Immature natural killer cell (primary cell): ENCODE measurements at regions not wholly inside any gene's neighbourhood (a gene's known extent, or its start where the extent isn't known, plus 50 kb on each side); places are given as distances from the start of the nearest gene placed in this dataset.

Experiments
- DNase-seq, 3 donors: peaks; one replicate each; pipeline ENCODE4 v3.0.0; 2022; ENCODE audit warnings: mixed read lengths in 1 of 3
- H3K27ac Mint-ChIP-seq, 6 donors: one replicate each; pipeline ENCODE4 v1.8.0; 2020; ENCODE audit warnings: mixed read lengths in 6 of 6, mild to moderate bottlenecking in 5 of 6, inconsistent platforms in 4 of 6, moderate library complexity in 3 of 6
- H3K27me3 Mint-ChIP-seq, 3 donors: one replicate each; pipeline ENCODE4 v1.8.0; 2020 to 2021; ENCODE audit warnings: low read depth in 3 of 3, mild to moderate bottlenecking in 3 of 3, mixed read lengths in 3 of 3, moderate library complexity in 3 of 3, inconsistent platforms in 1 of 3
- H3K36me3 Mint-ChIP-seq, 3 donors: one replicate each; pipeline ENCODE4 v1.8.0; 2020; ENCODE audit warnings: mixed read lengths in 3 of 3, inconsistent platforms in 2 of 3, mild to moderate bottlenecking in 2 of 3
- H3K4me1 Mint-ChIP-seq, 2 donors: one replicate each; pipeline ENCODE4 v1.8.0; 2020; ENCODE audit warnings: inconsistent platforms in 2 of 2, mild to moderate bottlenecking in 2 of 2, mixed read lengths in 2 of 2, moderate library complexity in 1 of 2
- H3K4me3 Mint-ChIP-seq, 5 donors: one replicate each; pipeline ENCODE4 v1.8.0; 2020; ENCODE audit warnings: mild to moderate bottlenecking in 5 of 5, mixed read lengths in 5 of 5, inconsistent platforms in 3 of 5, moderate library complexity in 3 of 5
- H3K9me3 Mint-ChIP-seq, 6 donors: one replicate each; pipeline ENCODE4 v1.8.0; 2020; ENCODE audit warnings: mild to moderate bottlenecking in 6 of 6, mixed read lengths in 6 of 6, inconsistent platforms in 4 of 6, moderate library complexity in 3 of 6

DNA sequence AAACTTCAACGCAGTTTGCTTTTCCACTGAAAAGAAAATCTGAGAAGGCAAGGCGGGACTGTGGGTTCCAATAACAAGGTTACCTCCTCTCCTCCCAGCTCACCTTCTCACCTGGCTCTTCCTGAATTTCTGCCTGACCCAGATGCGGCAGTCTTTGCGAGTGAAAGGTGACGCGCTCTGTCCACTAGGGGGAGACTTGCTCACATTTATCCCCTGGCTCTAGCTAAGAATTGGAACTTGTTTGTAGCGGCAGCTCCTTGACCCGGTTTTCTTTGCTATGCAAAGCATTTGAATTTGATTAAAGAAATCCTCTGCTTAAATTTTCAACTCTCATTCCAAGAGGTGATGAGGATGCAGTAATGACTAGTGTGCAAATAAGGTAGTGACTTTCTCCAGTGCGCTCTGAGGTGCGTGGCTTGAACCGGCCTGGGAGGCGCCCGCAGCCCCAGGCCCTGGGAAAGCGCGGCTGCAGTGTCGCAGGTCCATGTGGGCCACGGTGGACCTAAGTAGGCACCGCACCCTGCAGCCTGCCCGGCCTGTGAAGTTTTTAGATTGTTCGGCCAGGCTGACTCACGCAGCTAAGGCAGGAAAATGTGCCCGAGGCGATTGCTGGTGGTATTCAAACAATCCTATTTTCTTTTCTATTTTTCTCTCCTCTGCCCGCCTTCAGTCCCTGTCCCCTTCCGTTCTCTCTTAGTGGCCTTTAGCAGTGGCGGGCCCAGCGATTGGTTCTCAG lies 336.9 kb upstream of the NPSR1 start:
- H3K4me3 Mint-ChIP-seq, result peak overlapping the region in 3 of 5 donors; percentile 19 to 53 (median 51)
- H3K4me1 Mint-ChIP-seq, result peaks cover 5 to 6% of the 10 kb centered on the region in 2 donors
- H3K27ac Mint-ChIP-seq, result no peak overlapping the region
- peak; percentile 2 to 25 (median 12) for DNase-seq
- H3K27me3 Mint-ChIP-seq, result peaks cover 0 to 8% (median 4%) of the 10 kb centered on the region in 3 donors
- peaks cover 0 to 4% (median 0%) of the 10 kb centered on the region in 6 donors for H3K9me3 Mint-ChIP-seq
- H3K36me3 Mint-ChIP-seq, result no peaks in the 10 kb centered on the region

DNA sequence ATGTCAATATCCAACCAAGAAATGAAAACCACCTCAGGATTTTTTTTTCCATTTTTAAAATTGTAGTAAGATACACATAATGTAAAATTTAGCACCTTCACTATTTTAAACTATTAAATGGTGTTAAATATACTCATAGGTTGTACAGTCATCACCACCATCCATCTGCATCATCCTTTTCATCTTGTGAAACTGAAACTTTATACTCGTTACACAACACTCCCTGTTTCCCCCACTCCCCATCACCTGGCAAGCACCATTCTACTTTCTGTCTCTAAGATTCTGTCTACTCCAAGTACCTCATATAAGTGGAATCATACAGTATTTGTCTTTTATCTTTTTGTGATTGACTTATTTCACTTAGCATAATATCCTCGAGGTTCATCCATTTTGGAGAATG lies 335.2 kb upstream of the NPSR1 start:
- Mint-ChIP-seq H3K4me1 (peaks cover 5 to 6% of the 10 kb centered on the region in 2 donors), H3K27me3 (peaks cover 0 to 10% (median 4%) of the 10 kb centered on the region in 3 donors), H3K4me3 (no peak overlapping the region), H3K27ac (no peak overlapping the region), H3K36me3 (no peaks in the 10 kb centered on the region), H3K9me3 (peaks cover 0 to 7% (median under 1%) of the 10 kb centered on the region in 6 donors)
- no peak for DNase-seq

DNA sequence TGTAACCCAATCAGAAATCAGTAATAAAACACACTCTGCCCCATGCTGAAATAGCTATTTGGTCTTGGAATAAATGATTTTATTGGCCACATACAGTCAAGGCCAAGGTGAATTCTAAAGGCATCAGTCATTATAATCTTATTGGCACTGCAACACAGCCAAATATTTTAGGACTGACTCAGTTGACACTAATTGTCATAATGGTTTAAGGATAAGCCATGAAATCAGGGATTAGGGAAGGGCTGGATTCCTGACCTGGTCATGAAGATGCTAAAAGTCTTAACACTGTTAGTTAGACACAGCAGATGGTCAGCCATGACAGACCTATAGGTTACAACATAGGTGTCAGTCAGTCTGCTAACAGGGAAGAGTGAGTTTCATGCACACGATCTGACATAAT lies 330.3 kb upstream of the NPSR1 start:
- Mint-ChIP-seq H3K9me3 (peaks cover 0 to 7% (median 0%) of the 10 kb centered on the region in 6 donors), H3K4me1 (no peaks in the 10 kb centered on the region), H3K36me3 (no peaks in the 10 kb centered on the region), H3K4me3 (no peak overlapping the region), H3K27me3 (peaks cover 0 to 9% (median 1%) of the 10 kb centered on the region in 3 donors), H3K27ac (no peak overlapping the region)
- no peak for DNase-seq

DNA sequence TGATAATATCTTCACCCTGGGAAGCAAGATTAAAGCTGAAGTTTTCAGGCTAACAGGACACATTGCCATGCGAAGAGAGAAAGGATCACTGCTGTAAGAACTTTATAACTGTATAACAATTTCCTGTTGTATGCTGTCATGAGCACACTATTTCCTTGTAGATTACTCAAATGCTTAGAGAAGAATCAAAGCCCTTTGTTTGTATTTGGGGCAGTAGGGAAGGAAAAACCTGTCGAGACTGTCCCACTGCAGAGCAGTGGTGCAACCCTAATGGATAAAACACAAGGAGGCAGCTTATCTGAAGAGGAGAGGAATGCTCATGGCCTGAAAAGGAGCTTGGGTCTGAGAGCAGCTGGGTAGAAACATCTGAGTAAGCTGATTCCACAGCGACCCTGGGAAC lies 327.7 kb upstream of the NPSR1 start:
- Mint-ChIP-seq H3K4me1 (no peaks in the 10 kb centered on the region), H3K4me3 (no peak overlapping the region), H3K27me3 (peaks cover 0 to 4% (median 1%) of the 10 kb centered on the region in 3 donors), H3K9me3 (peaks cover 0 to 13% (median 0%) of the 10 kb centered on the region in 6 donors), H3K36me3 (no peaks in the 10 kb centered on the region), H3K27ac (no peak overlapping the region)
- DNase-seq, result no peak

DNA sequence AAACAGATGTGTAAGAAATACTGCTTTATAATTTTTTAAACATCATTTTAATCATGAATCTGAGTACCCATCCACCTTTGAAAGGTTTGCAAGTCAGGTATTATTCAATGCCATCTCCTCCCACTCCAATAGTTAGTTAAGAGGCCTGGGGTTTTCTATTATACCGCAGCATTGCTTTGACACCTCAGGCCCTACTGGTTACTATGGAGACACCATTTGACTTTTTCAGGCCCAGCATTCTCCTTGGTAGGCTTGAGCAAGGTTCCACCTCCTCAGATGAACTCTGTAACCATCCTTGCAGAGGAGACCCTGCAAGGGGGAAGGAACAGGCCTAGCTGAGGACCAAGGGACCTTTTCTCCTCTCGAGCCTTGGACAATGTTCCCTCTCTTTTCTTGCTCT lies 326.9 kb upstream of the NPSR1 start:
- H3K4me1 Mint-ChIP-seq, result no peaks in the 10 kb centered on the region
- peaks cover 1 to 3% (median 2%) of the 10 kb centered on the region in 3 donors for H3K27me3 Mint-ChIP-seq
- H3K4me3 Mint-ChIP-seq, result no peak overlapping the region
- peaks cover 0 to 13% (median 0%) of the 10 kb centered on the region in 6 donors for H3K9me3 Mint-ChIP-seq
- no peak for DNase-seq
- no peak overlapping the region for H3K27ac Mint-ChIP-seq
- H3K36me3 Mint-ChIP-seq, result no peaks in the 10 kb centered on the region

DNA sequence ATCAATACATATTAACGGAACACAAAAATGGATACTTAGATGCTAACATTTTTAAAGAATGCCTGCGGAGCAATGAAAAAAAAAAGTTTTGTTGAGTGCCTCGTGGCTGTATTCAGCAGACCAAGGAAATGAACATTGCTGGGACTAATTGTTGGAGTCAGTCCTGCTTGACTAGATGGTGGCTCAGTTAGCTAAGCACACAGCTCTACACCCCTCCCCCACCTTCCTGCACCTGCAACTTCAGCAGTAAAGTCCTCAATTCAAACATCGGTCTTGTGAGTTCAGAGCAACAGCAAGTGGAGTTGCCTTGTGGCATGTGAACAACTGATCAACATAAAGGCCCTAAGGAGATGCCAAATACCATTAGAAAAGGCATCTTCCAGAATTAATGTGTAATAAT lies 326.0 kb upstream of the NPSR1 start:
- no peaks in the 10 kb centered on the region for H3K4me1 Mint-ChIP-seq
- H3K36me3 Mint-ChIP-seq, result no peaks in the 10 kb centered on the region

DNA sequence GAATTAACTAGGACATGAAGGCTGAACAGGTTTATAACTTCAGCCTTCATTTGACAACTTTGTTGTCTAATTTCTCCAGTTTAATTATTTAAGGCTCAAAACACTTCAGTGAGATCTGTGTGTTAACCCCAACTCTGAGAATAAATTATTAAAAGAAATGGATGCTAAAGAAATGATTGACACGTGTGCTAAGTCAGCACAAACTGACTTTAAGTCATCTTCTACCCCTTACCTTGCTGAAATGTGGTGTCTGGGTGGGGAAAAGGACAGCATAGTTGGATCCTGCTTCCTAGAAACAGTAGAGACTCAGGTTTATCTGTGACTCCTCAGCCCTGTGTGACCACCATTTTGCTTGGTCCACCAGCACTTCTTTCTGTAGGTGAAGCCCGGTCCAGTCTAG lies 324.8 kb upstream of the NPSR1 start:
- H3K4me3 Mint-ChIP-seq, result no peak overlapping the region
- DNase-seq, result no peak
- H3K27me3 Mint-ChIP-seq, result peaks cover 0 to 2% (median 0%) of the 10 kb centered on the region in 3 donors
- peaks cover 0 to 12% (median 1%) of the 10 kb centered on the region in 6 donors for H3K9me3 Mint-ChIP-seq
- no peaks in the 10 kb centered on the region for H3K4me1 Mint-ChIP-seq
- H3K36me3 Mint-ChIP-seq, result no peaks in the 10 kb centered on the region
- H3K27ac Mint-ChIP-seq, result no peak overlapping the region

More for the DNA sequence above, 326.0 kb upstream of the NPSR1 start:
- H3K27me3 Mint-ChIP-seq, result peaks cover 1 to 3% (median 2%) of the 10 kb centered on the region in 3 donors
- peaks cover 0 to 8% (median 0%) of the 10 kb centered on the region in 6 donors for H3K9me3 Mint-ChIP-seq
- no peak overlapping the region for H3K4me3 Mint-ChIP-seq
- no peak overlapping the region for H3K27ac Mint-ChIP-seq
- no peak for DNase-seq

DNA sequence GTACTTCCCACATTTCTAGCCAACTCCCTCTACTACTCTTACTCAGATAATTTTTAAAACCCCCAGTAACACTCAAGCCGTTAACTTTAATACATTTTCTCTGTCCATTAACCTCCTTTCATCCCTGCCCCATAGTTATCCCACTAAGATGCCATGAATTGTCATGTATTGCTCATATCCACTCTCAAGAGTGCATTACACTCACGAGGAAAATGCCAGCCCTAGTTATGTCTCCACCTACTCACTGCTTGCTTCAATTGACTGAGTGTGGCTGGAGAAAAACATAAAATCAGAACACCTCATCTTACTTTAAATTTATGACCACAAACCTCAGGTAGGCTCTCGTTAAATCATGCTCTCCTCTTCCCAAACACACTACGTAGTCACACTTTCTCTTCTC lies 324.1 kb upstream of the NPSR1 start:
- no peak overlapping the region for H3K27ac Mint-ChIP-seq
- H3K27me3 Mint-ChIP-seq, result peaks cover 0 to 2% (median 0%) of the 10 kb centered on the region in 3 donors
- no peaks in the 10 kb centered on the region for H3K4me1 Mint-ChIP-seq
- no peak overlapping the region for H3K4me3 Mint-ChIP-seq
- H3K9me3 Mint-ChIP-seq, result peaks cover 0 to 16% (median 3%) of the 10 kb centered on the region in 6 donors
- no peaks in the 10 kb centered on the region for H3K36me3 Mint-ChIP-seq
- no peak for DNase-seq

DNA sequence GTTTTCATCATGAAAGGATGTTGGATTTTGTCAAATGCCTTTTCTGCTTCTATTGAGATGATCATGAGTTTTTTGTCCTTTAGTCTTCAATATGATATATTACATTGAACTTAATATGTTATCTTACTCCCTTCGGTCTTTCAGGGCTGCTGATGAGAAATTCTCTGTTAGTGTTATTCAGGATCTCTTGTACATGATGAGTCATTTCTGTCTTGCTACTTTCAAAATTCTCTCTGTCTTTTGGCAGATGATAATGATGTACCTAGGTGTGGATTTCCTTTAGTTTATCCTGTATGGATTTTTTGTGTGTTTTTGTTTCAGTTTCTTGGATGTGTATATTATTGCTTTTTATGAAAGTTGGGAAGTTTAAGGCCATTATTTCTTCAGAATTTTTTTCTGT lies 320.9 kb upstream of the NPSR1 start:
- Mint-ChIP-seq H3K27ac (no peak overlapping the region), H3K4me1 (no peaks in the 10 kb centered on the region), H3K4me3 (no peak overlapping the region)

DNA sequence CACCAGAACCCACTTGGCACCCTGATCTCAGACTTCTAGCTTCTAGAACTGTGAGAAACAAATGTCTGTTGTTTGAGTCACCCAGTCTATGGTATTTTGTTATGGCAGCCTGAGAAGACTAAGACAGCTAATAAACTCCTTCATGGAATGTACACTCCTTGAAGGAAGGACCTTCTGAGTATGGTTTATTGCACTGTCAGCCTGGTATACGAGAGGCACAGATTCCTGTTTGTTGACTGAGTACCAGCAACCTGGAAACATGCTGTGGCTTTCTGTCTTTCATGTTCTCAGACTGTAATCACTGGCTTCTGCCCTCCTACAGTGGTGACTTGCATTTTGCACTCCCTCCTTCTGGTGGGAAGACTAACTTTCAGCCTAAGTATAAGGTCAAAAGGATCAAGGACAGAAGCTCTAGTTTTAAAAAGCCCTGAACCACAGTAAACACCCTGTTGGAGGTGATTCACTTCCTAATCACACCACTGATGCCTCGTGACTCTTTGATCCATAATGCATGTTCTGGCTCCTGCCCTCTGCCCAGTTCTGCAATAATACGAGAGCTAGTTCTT lies 319.0 kb upstream of the NPSR1 start:
- DNase-seq, result no peak
- Mint-ChIP-seq H3K4me3 (no peak overlapping the region), H3K9me3 (peaks cover 2 to 20% (median 7%) of the 10 kb centered on the region in 6 donors), H3K27me3 (peaks cover 0 to 4% (median 2%) of the 10 kb centered on the region in 3 donors), H3K4me1 (no peaks in the 10 kb centered on the region), H3K27ac (no peak overlapping the region), H3K36me3 (no peaks in the 10 kb centered on the region)

More for the DNA sequence above, 320.9 kb upstream of the NPSR1 start:
- H3K27me3 Mint-ChIP-seq, result peaks cover 0 to 4% (median 2%) of the 10 kb centered on the region in 3 donors
- H3K9me3 Mint-ChIP-seq, result peaks cover 2 to 20% (median 5%) of the 10 kb centered on the region in 6 donors
- no peak for DNase-seq
- no peaks in the 10 kb centered on the region for H3K36me3 Mint-ChIP-seq

DNA sequence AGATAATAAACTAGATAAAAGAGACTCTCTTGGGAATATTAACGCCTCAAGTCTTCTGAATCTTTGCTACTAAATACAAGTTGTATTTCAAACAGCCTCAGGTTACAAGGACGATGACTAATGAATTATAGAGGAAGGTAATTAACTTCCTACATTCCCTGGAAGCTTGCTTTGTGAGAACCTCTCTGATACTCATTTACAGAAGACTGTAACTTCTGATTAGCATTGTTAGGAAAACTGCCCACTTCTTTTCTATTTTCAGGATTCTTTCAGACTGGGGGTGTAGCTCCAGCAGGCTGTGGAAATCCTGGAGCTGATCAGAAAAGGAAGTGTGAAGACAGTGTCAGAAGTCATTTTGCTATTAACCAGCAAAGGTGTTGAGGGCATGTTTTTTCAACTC lies 316.7 kb upstream of the NPSR1 start:
- H3K36me3 Mint-ChIP-seq, result no peaks in the 10 kb centered on the region
- no peaks in the 10 kb centered on the region for H3K4me1 Mint-ChIP-seq
- no peak overlapping the region for H3K4me3 Mint-ChIP-seq
- H3K27me3 Mint-ChIP-seq, result peaks cover 0 to 4% (median 2%) of the 10 kb centered on the region in 3 donors
- H3K27ac Mint-ChIP-seq, result no peak overlapping the region
- no peak for DNase-seq
- peaks cover 2 to 20% (median 7%) of the 10 kb centered on the region in 6 donors for H3K9me3 Mint-ChIP-seq

DNA sequence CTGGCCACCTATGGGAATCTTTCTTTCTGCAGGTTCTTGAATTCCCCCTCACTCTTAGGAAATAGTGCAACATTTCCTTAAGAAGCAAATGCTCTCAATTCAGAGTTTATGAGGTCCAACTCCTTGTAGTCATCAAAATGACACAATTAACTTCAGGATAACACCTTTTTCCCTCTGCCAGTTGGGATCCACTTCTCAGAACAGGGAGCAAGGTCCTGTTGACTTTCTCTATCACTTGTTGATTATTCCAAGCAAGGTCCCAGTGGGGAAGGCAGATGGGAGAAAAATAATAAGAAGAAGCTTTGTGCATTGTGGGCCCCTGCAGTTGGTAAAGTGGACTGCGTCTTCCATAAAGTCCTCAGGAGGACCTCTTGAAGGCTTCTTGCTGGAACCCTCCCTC lies 315.6 kb upstream of the NPSR1 start:
- H3K36me3 Mint-ChIP-seq, result no peaks in the 10 kb centered on the region
- no peak for DNase-seq
- H3K9me3 Mint-ChIP-seq, result peaks cover 0 to 16% (median 7%) of the 10 kb centered on the region in 6 donors
- no peak overlapping the region for H3K27ac Mint-ChIP-seq
- peaks cover 0 to 4% (median 2%) of the 10 kb centered on the region in 3 donors for H3K27me3 Mint-ChIP-seq
- H3K4me1 Mint-ChIP-seq, result no peaks in the 10 kb centered on the region
- no peak overlapping the region for H3K4me3 Mint-ChIP-seq

DNA sequence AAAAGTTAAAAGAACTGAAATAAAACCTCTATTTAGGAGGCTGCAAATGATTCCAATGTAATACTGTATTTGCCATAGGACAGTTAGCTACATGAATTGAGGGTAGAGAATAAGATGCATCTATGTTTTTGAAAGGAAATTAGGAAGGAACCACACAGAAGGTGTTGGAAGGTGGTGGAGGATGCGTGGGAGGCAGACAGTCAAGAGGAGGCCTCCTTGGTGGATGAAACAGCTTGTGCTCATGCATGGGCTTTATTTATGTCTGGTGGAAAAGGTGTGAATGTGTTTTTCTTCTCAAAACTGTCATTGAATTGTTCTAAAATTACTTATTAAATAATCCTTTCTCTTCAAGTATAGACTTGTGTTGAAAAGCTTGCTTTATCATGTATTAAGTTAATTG lies 314.4 kb upstream of the NPSR1 start:
- no peak overlapping the region for H3K27ac Mint-ChIP-seq
- no peak for DNase-seq
- H3K4me3 Mint-ChIP-seq, result no peak overlapping the region
- peaks cover 0 to 7% (median 4%) of the 10 kb centered on the region in 6 donors for H3K9me3 Mint-ChIP-seq
- H3K36me3 Mint-ChIP-seq, result no peaks in the 10 kb centered on the region
- no peaks in the 10 kb centered on the region for H3K4me1 Mint-ChIP-seq
- H3K27me3 Mint-ChIP-seq, result peaks cover 0 to 4% (median 2%) of the 10 kb centered on the region in 3 donors

DNA sequence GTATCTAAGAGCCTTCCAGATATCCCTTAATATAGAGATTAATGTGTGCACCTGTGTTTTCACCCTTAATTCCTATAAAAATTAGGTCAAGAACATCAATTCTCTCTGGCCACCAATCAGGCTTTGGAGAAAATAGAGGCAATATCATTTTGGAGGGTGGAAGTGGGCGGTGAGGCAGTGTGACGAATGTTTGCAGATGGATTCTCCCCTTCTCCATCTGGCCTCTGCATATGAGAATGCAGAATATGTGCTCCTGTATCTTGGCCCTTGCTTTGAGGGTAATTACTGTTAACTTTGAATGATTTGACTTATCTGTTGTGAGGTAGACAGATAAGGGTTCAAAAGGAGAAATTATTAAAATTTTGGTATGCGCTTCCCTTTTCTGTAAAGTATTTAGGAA lies 304.0 kb upstream of the NPSR1 start:
- no peak overlapping the region for H3K4me3 Mint-ChIP-seq
- no peaks in the 10 kb centered on the region for H3K36me3 Mint-ChIP-seq
- no peaks in the 10 kb centered on the region for H3K4me1 Mint-ChIP-seq
- no peak overlapping the region for H3K27ac Mint-ChIP-seq
- H3K27me3 Mint-ChIP-seq, result peaks cover 0 to 4% (median 2%) of the 10 kb centered on the region in 3 donors
- no peak for DNase-seq
- H3K9me3 Mint-ChIP-seq, result peaks cover 0 to 13% (median 3%) of the 10 kb centered on the region in 6 donors
